Panc1 (cell line): ENCODE measurements at regions not wholly inside any gene's neighbourhood (a gene's known extent, or its start where the extent isn't known, plus 50 kb on each side); places are given as distances from the start of the nearest gene placed in this dataset.

ENCODE experiments used
- ATAC-seq: fragments of 200-7000 bp; cut with Tn5 transposase; 2 replicates; pipeline ENCODE4 v1.9.1; 2020; ENCODE audit warnings: mild to moderate bottlenecking, moderate library complexity
- BruUV-seq: library from RNA; stranded (reverse); fragments of 400-500 nt; replicated peaks from 2 replicates; lab custom pipeline; 2021; lab: Mats Ljungman, UMichigan
- CTCF ChIA-PET: fragments of 300-600 bp; sonication (Branson Sonifier 250); formaldehyde crosslinking; loops from one replicate; lab custom pipeline; 2022; ENCODE audit warnings: antibody characterized with exemption; lab: Charles Lee
- POLR2A ChIA-PET: fragments of 300-600 bp; sonication (Branson Sonifier 250); formaldehyde crosslinking; loops from one replicate; lab custom pipeline; 2022; ENCODE audit warnings: antibody characterized with exemption; lab: Charles Lee
- DNase-seq: peaks from one replicate; pipeline ENCODE4 v3.0.0-alpha.2; 2010; ENCODE audit warnings: low read depth, low spot score
- H3K27ac ChIP-seq: 2 replicates; pipeline ENCODE4 v1.5.1; 2011; ENCODE audit warnings: mild to moderate bottlenecking, low read length, inconsistent platforms
- H3K27me3 ChIP-seq: fragments of 200-500 bp; sonication (Bioruptor generic); 2 replicates; pipeline ENCODE4 v1.6.0; 2014; ENCODE audit warnings: low read length, inconsistent platforms; ENCODE audit not compliant: control insufficient read depth, insufficient read depth
- H3K36me3 ChIP-seq: fragments of 200-500 bp; sonication (Bioruptor generic); 2 replicates; pipeline ENCODE4 v1.5.1; 2014; ENCODE audit warnings: inconsistent platforms, mild to moderate bottlenecking, low read length, moderate library complexity; ENCODE audit not compliant: control insufficient read depth, insufficient read depth
- H3K4me1 ChIP-seq: 2 replicates; pipeline ENCODE4 v1.5.1; 2011; ENCODE audit warnings: inconsistent platforms, mild to moderate bottlenecking, low read length, moderate library complexity; ENCODE audit not compliant: control insufficient read depth, insufficient read depth
- H3K4me3 ChIP-seq, 2 experiments: 2 replicates each; pipeline ENCODE4 v1.5.1; 2011 to 2012; ENCODE audit warnings: low read depth in 2 of 2, low read length in 2 of 2, mild to moderate bottlenecking in 2 of 2, inconsistent platforms in 1 of 2, moderate library complexity in 1 of 2
- H3K9me3 ChIP-seq: fragments of 200-500 bp; sonication (Bioruptor generic); 2 replicates; pipeline ENCODE4 v1.5.1; 2014; ENCODE audit warnings: low read depth, mild to moderate bottlenecking, inconsistent platforms, low read length, moderate library complexity; ENCODE audit not compliant: control insufficient read depth, insufficient read depth
- CTCF ChIP-seq: fragments of 450-650 bp; IDR thresholded peaks from 2 replicates; pipeline ENCODE4 v1.5.1; 2017; ENCODE audit warnings: mild to moderate bottlenecking
- POLR2AphosphoS5 ChIP-seq: IDR thresholded peaks from 2 replicates; pipeline ENCODE4 v1.6.1; 2012; ENCODE audit warnings: mild to moderate bottlenecking, low read depth, low read length, moderate library complexity
- SIN3A ChIP-seq: IDR thresholded peaks from 2 replicates; pipeline ENCODE4 v1.6.1; 2012; ENCODE audit warnings: low read depth, mild to moderate bottlenecking, low read length, moderate library complexity, borderline replicate concordance; ENCODE audit not compliant: insufficient read depth
- TCF7L2 ChIP-seq: IDR thresholded peaks from 2 replicates; pipeline ENCODE4 v1.6.1; 2011; ENCODE audit warnings: mild to moderate bottlenecking, low read depth, low read length, inconsistent platforms
- in situ Hi-C: cut with HindIII; loops from 2 replicates; pipeline ENCODE4 v1.10.0; 2016; ENCODE audit warnings: low sequenced_read_pairs, low pct_unique_long_range_greater_than_20kb
- intact Hi-C: fragments of 100-400 bp; cut with micrococcal nuclease; formaldehyde crosslinking; loops from one replicate; pipeline ENCODE4 v1.10.0; 2022; ENCODE audit not compliant: unreplicated experiment
- TF ChIP-seq, protein P1 (sequence below), 2 experiments: IDR thresholded peaks; 2 replicates each; pipeline ENCODE4 v1.6.1; 2011 to 2012; ENCODE audit warnings: low read depth in 2 of 2, control low read depth in 1 of 2, low read length in 1 of 2, mild to moderate bottlenecking in 1 of 2, moderate library complexity in 1 of 2; ENCODE audit not compliant: insufficient read depth in 1 of 2

DNA sequence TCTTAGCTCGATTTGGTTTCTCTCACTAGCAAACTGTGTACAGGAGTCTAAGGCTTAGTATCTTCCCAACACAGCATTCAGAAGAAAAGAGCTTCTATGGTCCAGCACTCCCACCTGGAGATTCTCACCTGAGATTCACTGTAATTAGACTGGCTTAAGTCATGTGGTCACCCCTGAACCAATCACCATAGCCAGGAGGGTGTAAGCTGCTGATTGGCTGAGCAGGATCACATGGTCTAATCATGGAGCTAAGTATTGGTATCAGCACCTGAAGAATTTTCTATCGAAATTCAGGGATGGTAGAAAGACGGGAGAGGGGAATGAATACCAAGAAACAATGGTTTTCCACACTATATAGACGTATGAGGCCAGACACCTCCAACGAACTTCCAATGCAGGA, 359.8 kb upstream of the ERCC4 start:
- Histone ChIP-seq H3K27me3 (no peaks in the 10 kb centered on the region; the same call in 1 of the 2 replicates), H3K9me3 (no peaks in the 10 kb centered on the region), H3K4me3 (no peak overlapping the region), H3K27ac (no peak overlapping the region), H3K4me1 (no peaks in the 10 kb centered on the region), H3K36me3 (no peaks in the 10 kb centered on the region)
- CTCF ChIA-PET: no interaction called here
- in situ Hi-C loops: no loop called here
- POLR2A ChIA-PET: no interaction called here
- TF ChIP-seq TCF7L2 (no peak), CTCF (no peak), SIN3A (no peak)
- TF ChIP-seq, protein P1, sequence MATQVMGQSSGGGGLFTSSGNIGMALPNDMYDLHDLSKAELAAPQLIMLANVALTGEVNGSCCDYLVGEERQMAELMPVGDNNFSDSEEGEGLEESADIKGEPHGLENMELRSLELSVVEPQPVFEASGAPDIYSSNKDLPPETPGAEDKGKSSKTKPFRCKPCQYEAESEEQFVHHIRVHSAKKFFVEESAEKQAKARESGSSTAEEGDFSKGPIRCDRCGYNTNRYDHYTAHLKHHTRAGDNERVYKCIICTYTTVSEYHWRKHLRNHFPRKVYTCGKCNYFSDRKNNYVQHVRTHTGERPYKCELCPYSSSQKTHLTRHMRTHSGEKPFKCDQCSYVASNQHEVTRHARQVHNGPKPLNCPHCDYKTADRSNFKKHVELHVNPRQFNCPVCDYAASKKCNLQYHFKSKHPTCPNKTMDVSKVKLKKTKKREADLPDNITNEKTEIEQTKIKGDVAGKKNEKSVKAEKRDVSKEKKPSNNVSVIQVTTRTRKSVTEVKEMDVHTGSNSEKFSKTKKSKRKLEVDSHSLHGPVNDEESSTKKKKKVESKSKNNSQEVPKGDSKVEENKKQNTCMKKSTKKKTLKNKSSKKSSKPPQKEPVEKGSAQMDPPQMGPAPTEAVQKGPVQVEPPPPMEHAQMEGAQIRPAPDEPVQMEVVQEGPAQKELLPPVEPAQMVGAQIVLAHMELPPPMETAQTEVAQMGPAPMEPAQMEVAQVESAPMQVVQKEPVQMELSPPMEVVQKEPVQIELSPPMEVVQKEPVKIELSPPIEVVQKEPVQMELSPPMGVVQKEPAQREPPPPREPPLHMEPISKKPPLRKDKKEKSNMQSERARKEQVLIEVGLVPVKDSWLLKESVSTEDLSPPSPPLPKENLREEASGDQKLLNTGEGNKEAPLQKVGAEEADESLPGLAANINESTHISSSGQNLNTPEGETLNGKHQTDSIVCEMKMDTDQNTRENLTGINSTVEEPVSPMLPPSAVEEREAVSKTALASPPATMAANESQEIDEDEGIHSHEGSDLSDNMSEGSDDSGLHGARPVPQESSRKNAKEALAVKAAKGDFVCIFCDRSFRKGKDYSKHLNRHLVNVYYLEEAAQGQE (IDR thresholded peaks at IDR 0.05; ENCODE audit: insufficient read depth in 1 of 2, low read depth in 2 of 2, low read length in 1 of 2): no peak
- ATAC-seq (no peak), DNase-seq (no peak)
- BruUV-seq: no TSS peak
- intact Hi-C loops: no loop called here

DNA sequence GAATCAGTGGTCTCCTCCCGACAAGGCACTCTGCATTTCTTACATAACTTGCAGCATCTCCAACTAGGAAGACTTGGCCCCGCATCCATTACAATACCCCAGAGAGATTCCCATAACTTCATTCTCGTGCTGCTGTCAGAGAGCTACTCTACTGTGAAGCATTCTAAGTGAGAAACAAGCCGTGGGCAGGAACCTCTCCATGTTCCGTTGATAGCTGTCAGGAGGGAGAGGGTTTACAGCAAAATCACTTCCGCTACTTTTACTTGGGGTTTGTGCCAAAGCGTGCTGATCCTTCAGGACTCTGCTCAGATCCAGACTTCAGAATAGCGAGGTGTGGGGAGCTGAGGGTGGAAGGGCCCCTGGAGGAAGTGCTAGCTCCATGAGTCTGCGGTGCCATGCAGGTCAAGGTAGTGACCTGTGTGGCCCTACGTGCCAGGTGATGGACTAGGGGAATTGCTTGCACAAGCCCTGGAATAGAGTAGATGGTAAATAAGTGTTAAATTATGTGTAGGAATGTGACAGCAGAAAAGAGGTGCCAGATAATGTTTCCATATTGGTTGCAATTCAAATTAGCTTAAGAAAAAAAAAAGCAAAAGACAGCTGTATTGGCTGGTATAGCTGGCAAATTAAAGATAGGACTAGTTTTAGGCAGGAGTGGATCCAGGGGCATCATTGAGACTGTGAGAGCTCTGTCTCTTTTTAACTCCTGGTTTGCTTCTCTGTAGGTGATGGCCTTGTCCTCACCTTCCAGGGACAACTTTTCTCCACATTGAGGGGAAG, 358.5 kb upstream of the ERCC4 start:
- Histone ChIP-seq H3K36me3 (no peaks in the 10 kb centered on the region), H3K4me3 (no peak overlapping the region), H3K4me1 (no peaks in the 10 kb centered on the region), H3K27ac (no peak overlapping the region), H3K9me3 (no peaks in the 10 kb centered on the region), H3K27me3 (no peaks in the 10 kb centered on the region; the same call in 1 of the 2 replicates)
- ATAC-seq: no peak
- in situ Hi-C loops (no loop called here), intact Hi-C loops (no loop called here)
- no TSS peak for BruUV-seq
- DNase-seq: no peak
- ChIA-PET CTCF (no interaction called here), POLR2A (interaction anchor here (0.5 kb wide), 1 partner anchor 744 kb away, joined by 8 read pairs; no protein-coding TSS in a partner anchor)
- no peak for TF ChIP-seq TCF7L2
- TF ChIP-seq, protein P1 (IDR thresholded peaks at IDR 0.05; ENCODE audit: insufficient read depth in 1 of 2, low read depth in 2 of 2, low read length in 1 of 2): no peak
- no peak for TF ChIP-seq SIN3A
- no peak for TF ChIP-seq POLR2AphosphoS5
- no peak for TF ChIP-seq CTCF
